ENCODE measurements at regions not wholly inside any gene's neighbourhood (a gene's known extent, or its start where the extent isn't known, plus 50 kb on each side); places are given as distances from the start of the nearest gene placed in this dataset.
A peak's percentile ranks its signal among the peaks of the same experiment; 100 is the strongest.

- Histone ChIP-seq H3K27me3 (replicated peaks) (no peaks in the 10 kb centered on the region), H3K4me3 (ENCODE audit: low read depth, low read length) (no peak overlapping the region), H3K27ac (no peak overlapping the region), H3K36me3 (replicated peaks) (no peaks in the 10 kb centered on the region)
- no peak for DNase-seq
- in situ Hi-C loops (cut with HindIII; ENCODE audit: low pct_ligation_motif_present, low sequenced_read_pairs) = no loop called here
- TF ChIP-seq CTCF (IDR thresholded peaks at IDR 0.05; ENCODE audit: low read depth, low read length, missing control alignments) = no peak
These were observed 175.1 kb upstream of the HDAC9 start for GRCh38 chr7:18320422-18320821.

GRCh38 chr7:18320971-18321567, 174.5 kb upstream of the HDAC9 start:
- H3K4me3 ChIP-seq (ENCODE audit: low read depth, low read length) = no peak overlapping the region
- in situ Hi-C loops (cut with HindIII; ENCODE audit: low pct_ligation_motif_present, low sequenced_read_pairs) = no loop called here
- peak; percentile 25 for DNase-seq
- no peaks in the 10 kb centered on the region for H3K36me3 ChIP-seq (replicated peaks)
- H3K27me3 ChIP-seq (replicated peaks) = no peaks in the 10 kb centered on the region
- peak; percentile 62 for TF ChIP-seq CTCF (IDR thresholded peaks at IDR 0.05; ENCODE audit: low read depth, low read length, missing control alignments)
- H3K27ac ChIP-seq = no peak overlapping the region

- Histone ChIP-seq H3K27ac (no peak overlapping the region), H3K4me3 (ENCODE audit: low read depth, low read length) (no peak overlapping the region), H3K36me3 (replicated peaks) (no peaks in the 10 kb centered on the region), H3K27me3 (replicated peaks) (no peaks in the 10 kb centered on the region)
- no peak for TF ChIP-seq CTCF (IDR thresholded peaks at IDR 0.05; ENCODE audit: low read depth, low read length, missing control alignments)
- DNase-seq = no peak
- in situ Hi-C loops (cut with HindIII; ENCODE audit: low pct_ligation_motif_present, low sequenced_read_pairs) = no loop called here
These were observed 165.0 kb upstream of the HDAC9 start for GRCh38 chr7:18330548-18330947.

- no peaks in the 10 kb centered on the region for H3K36me3 ChIP-seq (replicated peaks)
- in situ Hi-C loops (cut with HindIII; ENCODE audit: low pct_ligation_motif_present, low sequenced_read_pairs) = no loop called here
These were observed 158.9 kb upstream of the HDAC9 start for GRCh38 chr7:18336626-18337025.

GRCh38 chr7:18337048-18337809, 158.3 kb upstream of the HDAC9 start:
- in situ Hi-C loops (cut with HindIII; ENCODE audit: low pct_ligation_motif_present, low sequenced_read_pairs) = no loop called here
- Histone ChIP-seq H3K4me3 (ENCODE audit: low read depth, low read length) (no peak overlapping the region), H3K36me3 (replicated peaks) (no peaks in the 10 kb centered on the region), H3K27me3 (replicated peaks) (no peaks in the 10 kb centered on the region), H3K27ac (no peak overlapping the region)
- DNase-seq = no peak
- no peak for TF ChIP-seq CTCF (IDR thresholded peaks at IDR 0.05; ENCODE audit: low read depth, low read length, missing control alignments)

More at GRCh38 chr7:18336626-18337025, 158.9 kb upstream of the HDAC9 start:
- Histone ChIP-seq H3K27ac (no peak overlapping the region), H3K27me3 (replicated peaks) (no peaks in the 10 kb centered on the region), H3K4me3 (ENCODE audit: low read depth, low read length) (no peak overlapping the region)
- TF ChIP-seq CTCF (IDR thresholded peaks at IDR 0.05; ENCODE audit: low read depth, low read length, missing control alignments) = no peak
- no peak for DNase-seq
